DMS53 (cell line): ENCODE measurements at regions not wholly inside any gene's neighbourhood (a gene's known extent, or its start where the extent isn't known, plus 50 kb on each side); places are given as distances from the start of the nearest gene placed in this dataset.
"Not testable (repeated sequence)": the region's sequence is repeated elsewhere in the genome, so short reads cannot be mapped to it uniquely, and the experiment has no call there.

Source experiments
- DNase-seq: peaks from one replicate; lab custom pipeline; 2025; lab: John Stamatoyannopoulos, UW

DNA sequence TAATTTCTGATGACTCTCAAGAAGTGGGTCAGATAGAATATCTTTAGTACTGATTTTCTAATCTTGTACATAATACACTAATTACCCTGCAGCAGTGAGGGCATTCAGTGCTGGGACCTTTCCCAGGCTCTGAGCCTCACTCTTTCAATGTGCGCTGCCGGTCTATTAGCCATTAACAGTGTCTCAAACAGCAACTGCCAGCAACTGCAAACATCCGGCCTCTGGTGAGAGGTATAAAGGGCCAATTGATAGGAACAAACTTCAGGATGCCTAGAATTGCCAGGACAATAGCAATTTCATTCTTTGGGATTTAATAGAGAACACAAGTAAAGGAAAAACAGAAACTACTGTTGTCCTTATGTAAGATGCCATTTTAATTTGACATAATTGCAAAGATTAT, 604.4 kb upstream of the SPRY2 start:
- peak; percentile 60 for DNase-seq

DNA sequence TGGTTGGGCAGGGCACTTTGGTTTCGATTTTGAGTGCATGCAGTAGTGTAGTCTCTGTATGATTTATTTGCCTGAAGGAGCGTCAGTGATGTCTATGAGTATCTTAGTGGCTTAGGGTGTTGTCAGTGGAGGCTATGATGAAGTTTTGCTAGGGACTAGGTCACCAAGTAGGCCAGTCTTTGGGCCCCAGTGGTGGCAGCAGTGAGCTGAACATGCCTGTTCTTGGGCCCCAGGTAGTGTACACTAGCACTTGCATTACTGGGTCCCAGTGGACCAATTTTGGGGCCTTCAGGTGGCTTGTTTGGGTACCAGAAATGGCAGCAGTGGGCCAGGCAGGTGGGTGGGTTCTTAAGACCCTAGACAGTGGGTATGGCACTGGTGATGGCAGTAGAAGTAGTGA, 598.7 kb upstream of the SPRY2 start:
- DNase-seq, result no peak

DNA sequence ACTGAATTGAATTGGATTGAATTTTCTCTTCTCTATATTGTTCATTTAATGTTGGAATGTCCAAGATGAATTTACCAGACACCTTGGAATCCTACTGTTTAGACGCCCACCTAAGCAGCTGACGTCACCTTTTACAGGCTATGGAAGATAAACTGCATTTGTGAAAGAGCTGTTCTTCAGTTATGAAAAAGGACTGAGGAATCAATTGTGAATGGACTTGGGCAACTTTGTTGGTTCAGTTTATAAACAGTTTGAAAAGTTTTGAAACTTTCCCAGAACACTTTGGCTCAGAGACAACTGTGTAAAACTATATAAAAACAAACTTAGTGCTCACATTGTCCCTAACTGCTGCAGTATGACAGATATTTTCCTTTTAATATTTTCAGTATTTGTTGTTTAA, 590.8 kb upstream of the SPRY2 start:
- no peak for DNase-seq

DNA sequence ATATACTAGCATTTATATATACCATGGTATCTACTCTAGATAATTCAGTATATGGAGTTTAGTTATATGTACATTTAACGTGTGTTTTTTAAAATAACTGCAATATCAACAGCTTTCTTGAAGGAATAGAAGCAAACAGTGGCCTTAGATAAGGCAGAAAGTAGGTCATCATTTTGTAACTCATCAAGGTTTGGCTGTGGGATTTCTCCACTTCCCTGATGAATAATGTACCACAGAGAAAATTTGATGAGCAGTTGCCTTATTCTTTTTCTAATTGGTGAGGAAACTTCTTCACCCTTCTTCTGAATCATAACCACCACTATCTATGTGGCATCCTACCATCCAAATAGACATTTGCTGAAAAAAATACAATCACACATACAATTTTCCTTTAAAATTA, 590.2 kb upstream of the SPRY2 start:
- no peak for DNase-seq

DNA sequence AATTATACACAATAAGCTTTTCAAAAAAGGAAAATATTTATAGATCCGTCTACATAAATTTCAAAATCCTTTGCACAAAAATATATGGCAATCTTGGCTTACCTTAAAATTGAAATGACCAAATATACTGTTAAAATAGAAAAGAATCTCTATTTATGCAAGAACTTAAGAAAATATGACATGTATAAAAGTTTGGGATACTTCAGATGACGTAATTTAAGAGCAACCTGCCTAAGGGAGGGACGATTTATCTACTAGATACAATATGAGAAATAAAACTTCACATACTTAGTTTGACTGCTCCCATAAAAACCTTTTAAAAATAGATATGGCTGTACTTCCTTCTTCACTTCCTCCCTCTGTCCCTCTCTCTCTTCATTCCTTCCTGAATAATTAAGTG, 587.3 kb upstream of the SPRY2 start:
- no peak for DNase-seq

DNA sequence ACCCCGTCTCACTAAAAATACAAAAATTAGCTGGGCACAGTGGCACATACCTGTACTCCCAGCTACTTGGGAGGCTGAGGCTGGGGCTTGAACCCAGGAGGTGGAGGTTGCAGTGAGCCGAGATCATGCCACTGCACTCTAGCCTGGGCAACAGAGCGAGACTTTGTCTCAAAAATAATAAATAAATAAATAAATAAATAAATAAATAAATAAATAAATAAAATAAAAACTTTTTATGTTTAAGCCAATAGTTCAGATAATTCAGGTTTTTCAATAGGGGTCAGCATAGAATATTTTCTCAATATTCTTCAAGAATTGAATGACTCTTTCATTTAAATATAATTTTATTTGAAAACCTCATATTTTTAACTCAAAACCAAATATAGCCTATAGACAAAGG, 585.1 kb upstream of the SPRY2 start:
- not testable (repeated sequence) for DNase-seq

DNA sequence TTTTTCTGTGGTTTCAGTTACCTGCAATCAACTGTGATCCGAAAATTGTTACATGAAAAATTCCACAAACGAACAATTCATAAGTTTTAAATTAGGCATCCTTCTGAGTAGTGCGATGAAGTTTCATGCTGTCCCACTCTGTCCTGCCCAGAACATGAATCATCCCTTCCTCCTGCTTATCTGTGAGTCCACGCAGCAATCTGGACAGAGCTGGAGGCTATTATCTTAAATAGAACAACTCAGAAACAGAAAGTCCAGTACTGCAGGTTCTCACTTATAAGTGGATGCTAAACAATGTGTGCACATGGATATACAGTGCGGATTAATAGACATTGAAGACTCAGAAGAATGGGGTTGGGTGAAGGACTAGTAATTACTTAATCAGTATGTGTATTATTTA, 583.7 kb upstream of the SPRY2 start:
- DNase-seq, result no peak

DNA sequence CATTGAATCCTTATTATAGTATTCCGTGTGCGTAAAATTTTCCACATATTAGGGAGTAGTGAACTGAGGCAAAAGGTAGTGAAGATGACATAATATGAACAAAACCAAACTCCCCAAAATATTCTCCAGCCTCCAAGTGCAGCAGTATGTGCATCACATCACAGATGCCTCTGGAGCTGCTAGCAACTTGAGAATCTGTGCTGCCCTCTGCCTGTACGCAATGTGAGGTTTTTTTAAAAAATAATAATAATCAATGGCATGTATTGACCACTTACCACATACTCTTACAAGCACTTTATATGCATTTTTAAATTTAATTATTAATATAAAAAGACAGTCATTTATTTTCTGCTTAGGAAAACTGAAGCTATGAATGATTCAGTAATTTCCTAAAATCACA, 583.0 kb upstream of the SPRY2 start:
- DNase-seq, result no peak

DNA sequence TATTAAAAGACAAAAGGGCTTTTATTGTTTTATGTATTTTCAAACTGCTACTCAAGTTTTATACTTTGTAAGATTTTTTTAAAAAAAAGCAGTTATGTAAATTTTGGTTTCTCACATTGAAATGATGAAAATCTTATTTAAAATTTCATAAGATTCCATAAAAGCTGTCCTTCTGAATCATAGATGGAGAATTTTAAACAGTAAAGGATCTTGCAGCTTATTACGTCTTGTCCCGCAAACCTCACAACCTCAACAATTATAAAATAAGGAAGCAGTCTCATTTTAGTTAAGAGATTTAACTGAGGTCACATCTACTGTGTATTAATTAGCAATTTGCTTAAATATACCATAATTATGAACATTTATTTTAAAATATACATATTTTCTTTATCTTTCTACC, 581.0 kb upstream of the SPRY2 start:
- DNase-seq, result no peak

DNA sequence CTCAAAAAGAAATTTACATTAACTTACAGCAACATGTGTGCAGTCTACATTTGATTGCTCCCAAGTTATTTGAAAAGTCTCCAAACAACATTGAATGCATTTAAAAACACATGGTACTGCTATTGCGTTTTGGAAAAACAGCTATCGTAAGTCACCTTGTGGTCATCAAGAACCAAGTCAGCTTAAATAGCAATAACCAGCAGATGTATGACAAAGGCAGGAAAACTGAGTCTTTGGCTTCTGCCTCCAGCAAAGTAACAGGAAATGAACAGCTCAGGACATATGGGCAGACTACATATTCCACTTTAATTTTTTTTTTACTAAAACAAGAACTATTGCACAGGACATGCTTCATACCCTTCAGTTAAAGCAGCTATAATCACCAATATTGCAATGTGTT, 580.6 kb upstream of the SPRY2 start:
- no peak for DNase-seq

DNA sequence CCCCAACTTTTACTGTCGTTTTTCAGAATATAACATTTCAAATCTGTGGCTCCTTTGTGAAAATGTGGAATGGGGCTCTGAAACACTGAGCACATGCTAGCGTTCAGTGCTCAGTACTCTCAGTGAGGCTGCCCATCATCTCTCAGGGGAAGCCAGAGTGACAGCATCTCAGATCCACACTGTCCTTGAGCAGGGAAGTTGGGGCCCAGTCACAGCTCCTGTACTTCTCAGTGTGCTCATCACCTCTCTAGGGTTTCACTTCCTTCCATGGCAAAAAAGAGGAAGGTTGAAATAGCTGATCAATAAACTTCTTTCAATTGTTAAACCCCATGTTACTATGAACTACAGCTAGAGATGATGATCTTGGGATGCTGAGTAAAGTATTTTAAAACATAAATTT, 565.9 kb upstream of the SPRY2 start:
- DNase-seq, result no peak

DNA sequence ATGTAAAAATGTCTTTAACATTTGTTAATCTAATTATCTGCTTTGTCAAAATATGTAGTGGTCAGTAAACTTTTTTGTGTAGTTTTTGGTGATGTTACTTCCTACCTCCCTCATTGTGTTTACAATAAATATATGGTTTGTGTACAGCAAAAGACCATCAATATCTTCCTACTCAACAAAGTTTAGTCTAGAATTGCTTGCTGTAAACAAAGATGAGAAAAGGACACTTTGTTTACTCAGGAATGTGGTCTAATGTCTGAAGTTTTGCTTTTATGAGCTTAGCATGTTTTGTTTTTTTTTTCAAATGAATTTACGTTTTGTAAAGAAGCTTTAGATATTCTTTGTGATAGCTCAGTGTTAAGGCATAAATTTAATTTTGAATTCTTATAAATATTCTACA, 563.5 kb upstream of the SPRY2 start:
- DNase-seq, result no peak

DNA sequence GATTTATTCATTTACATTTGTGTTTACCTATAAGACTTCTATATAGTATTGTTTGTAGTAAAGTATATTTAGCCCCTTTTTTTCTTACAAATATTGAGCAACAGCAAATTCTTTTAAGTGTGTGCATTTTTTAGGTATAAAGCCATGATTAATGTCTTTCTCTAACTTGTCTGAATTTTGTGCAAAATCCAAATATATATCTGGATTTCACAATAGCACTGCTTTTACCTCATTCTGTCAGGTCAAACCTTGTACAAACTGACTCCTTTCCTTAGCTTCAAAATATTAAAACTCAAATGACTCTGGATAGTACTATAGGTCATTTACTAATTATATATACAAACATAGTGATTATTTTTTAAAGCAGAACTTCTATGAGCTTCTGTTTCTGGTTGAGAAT, 563.0 kb upstream of the SPRY2 start:
- no peak for DNase-seq

DNA sequence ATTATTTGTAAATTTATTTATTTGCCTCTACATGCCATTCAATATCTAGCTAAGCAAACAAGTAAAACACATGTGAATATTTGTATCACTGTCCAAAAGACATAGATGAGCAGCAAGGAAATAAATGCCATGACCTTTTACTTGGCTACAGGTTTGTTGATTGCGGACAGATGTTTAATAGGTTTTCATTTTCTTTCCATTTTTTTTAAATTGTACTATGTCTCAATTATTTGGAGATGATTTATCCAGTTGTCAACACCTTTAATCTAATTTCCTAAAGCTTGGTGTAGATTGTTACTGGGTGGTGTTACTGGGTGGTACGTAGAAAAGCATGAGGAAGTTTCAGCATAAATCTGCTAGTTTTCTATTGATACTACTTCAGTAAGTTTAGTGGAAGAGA, 560.6 kb upstream of the SPRY2 start:
- no peak for DNase-seq

DNA sequence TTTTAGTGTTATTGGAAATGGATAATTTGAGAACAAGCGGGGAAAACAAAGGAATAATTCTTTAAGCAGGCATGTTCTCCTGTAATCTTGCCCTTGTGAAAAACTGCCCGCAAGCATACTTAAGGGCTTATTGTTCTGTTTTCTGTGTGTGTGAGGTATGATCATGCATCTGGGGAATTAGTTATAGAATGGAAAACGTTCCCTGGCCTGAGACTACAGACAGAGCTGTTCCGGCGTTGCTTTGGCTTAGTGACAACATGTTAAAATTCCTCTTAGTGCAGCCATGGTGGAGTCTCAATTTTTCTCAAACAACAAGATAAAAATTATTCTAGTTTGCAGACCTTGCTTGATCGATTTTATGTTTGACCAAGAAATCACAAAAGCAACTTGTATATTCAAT, 560.2 kb upstream of the SPRY2 start:
- DNase-seq, result no peak

DNA sequence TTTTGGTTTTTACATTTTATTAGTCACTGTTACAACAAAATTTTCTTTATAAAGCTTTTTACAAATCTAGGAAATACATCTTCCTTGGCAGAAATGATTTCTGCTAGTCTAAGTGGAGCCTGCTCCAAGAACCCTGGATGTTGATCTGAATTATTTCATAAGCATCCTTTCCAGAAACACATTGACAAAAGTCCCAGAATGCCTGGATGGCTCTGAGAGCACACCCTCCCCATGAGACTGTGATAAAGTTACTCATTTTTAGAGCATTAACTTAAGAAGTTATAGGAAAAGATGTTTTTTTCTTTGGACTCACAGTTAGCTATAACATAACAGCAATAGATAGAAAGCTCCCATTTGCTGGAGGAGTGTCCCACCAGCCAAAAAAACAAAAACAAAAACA, 559.6 kb upstream of the SPRY2 start:
- DNase-seq, result no peak

DNA sequence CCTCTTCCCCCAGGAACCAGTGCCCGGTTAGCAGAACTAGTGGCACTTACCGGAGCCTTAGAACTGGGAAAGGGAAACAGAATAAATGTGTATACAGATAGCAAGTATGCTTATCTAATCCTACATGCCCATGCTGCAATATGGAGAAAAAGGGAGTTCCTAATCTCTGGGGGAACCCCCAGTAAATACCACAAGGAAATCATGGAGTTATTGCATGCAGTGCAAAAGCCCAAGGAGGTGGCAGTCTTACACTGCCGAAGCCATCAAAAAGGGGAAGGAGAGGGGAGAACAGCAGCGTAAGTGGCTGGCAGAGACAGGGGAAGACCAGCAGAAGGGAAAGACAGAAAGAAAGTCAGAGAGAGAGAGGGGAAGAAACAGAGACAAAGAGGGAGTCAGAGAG, 556.7 kb upstream of the SPRY2 start:
- DNase-seq, result not testable (repeated sequence)

DNA sequence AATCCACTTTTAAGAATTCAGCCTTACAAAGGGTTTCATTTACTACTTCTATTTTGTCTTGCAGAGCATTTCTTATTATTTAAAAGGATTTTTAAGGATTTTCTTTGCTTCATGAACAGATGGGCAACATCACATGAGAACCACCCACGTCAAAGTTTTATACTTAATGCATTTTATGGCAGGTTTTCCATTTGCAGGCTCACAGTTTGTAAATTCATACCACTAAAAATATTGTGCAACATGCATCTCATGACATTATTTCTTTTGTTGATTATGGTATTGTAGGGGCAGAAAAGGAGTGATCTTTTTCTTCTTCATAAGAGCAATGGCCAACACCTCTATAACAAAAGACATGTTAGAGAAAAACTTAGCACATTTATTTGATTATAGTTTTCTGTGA, 554.0 kb upstream of the SPRY2 start:
- no peak for DNase-seq

DNA sequence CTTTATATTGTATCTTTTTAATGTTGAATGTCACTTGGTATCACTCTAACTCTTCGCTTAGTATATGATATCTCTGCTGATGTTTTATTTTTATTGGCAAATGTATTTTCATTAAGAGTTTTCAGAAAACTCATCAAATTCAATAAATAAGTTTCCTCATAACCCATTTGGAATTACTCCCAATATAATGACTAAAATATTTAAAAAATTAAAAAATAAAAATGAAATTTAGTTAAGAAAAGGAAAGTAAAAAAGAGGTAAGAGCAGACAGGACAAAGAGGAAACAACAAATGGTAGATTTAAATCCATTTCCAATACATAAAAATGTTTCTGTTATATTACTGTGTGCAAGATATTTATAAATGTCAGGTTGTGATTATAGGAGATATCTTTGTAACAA, 548.9 kb upstream of the SPRY2 start:
- no peak for DNase-seq

DNA sequence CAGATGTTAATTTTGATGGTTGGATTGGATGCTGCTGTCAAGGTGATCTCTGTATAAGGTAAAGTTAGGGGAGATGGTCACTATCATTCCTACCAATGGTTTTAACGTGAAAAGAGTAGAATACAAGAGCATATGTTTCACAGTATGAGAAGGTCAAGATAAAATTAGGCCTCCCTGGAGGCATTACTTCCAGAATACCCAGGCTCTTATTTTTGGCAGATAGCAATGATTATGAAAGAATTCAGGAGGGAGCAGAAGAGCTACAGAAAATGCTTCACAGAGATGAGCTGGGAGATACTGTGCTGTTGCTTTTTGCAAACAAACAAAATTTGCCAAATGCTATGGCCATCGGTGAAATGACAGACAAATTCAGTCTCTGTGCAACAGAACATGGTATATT, 547.5 kb upstream of the SPRY2 start:
- DNase-seq, result no peak

DNA sequence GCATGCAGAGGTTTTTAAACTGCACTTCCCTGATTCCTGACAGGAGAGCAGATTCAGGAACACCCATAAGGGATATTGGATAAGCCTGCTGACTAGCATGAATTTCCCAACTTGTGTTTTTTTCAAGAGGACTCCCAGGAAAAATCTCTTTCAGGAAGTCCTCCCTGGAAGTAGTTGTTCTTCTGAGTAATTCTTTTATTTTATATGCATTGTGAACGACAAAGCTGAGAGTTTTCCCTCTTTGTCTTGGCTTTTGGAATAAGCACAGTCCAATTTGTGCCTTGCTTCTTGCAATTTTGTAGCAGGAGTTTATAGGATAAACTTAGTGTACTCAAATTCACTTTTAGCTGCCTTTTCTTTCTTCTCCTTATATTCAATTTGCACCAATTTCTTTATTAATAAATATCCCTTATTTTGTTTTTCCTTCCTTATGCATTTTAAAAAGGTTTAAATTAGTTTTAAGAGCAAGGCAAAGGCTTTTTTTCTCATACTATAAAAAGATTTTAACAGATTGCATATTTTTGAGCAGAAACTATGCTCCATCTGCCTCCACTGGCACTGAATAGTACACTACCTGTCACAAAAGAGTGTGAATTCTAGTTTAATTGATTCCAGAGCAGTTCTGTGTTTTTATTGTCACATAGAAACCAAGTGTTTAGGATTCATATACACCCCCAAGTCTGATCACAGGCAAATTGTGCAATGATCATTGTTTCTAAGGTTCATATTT, 543.3 kb upstream of the SPRY2 start:
- DNase-seq, result no peak

DNA sequence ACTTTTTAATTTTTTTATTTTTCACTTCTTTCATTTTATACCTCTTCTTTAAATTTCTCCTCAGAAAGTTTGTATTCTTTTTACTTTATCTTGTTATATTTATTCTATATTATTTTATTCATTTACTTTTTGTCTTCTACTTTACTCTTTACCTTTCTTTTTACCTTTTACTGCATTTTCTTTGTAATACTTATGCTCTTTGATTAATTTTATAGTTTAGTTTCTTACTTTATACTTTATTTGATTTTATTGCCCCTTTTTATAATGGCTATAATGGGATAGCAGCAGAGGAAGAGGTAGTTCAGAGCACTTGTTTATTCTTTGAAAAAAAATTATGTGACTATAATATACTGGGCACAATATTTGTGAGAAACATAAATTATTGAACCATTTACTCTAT, 542.6 kb upstream of the SPRY2 start:
- no peak for DNase-seq

DNA sequence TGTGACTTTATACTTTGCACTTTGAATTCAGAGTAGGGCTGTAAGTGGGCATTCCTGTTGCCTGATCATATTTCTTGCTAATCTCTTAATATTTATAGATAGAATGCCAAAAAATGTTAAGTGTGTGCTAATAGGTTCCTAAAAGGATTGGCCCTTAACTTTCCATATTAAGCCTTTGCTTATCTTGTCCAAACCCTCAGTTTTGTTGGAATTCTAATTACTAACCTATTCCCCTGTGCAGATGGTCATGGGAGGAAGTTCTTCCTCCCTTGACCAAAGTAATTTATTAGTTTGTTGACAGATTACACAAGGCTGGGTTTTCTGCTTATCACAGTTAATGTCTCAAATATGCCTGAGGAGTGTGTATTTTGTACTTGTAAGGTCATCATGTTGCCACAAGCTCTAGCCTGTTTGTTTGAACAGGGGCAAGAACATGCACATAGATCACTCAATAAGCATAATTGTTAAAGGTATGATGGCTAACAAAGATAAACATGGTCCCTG, 541.1 kb upstream of the SPRY2 start:
- DNase-seq, result peak; percentile 68

DNA sequence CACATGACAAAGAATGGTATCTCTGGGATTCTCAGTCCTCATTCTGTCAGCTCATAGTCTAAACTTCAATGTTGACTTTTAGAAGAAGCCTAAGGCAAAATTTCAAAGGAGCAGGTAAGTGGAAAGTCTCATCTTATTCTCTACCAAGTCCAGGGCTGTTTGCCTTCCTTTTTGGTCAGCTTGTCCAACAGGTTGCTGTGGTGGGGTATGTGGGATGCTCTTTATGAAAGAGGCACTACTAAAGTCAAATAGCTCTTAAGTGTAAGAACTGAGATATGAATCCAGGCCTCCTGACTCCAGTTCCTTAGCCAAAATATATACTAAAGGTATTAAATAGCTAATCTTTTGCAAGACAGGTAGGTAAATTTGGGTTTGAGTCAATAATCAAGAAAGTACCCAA, 540.6 kb upstream of the SPRY2 start:
- peak; percentile 4 for DNase-seq

DNA sequence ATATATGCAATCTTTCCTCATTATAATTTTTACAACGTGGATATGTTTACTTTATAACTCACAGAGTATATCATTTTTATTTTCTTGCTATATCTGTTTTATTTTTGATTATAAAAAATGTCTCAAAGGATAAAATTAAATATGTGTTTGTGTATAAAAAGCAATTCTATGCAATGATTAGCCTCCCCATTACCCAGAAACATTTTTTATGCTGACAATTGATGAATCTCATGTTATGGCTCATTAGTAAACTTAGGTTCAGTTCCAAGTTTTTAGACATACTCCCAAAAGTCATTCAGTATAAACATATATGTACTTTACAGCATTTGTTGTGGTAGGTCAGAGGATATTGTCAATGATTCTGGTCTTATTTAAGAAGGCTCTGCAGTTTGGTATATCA, 540.1 kb upstream of the SPRY2 start:
- no peak for DNase-seq
